ENCODE measurements at regions not wholly inside any gene's neighbourhood (a gene's known extent, or its start where the extent isn't known, plus 50 kb on each side); places are given as distances from the start of the nearest gene placed in this dataset.

GRCh38 chr7:109893231-109893630 is 1197.7 kb upstream of the LRRN3 start:
- TF ChIP-seq CTCF (IDR thresholded peaks at IDR 0.05), result no peak
- no peak for TF ChIP-seq POLR2A (IDR thresholded peaks at IDR 0.05)
- TF ChIP-seq POLR2AphosphoS5 (IDR thresholded peaks at IDR 0.05; ENCODE audit: insufficient read depth in 1 of 2, low read depth in 1 of 2), result no peak
